DOHH2 (cell line): ENCODE measurements at regions not wholly inside any gene's neighbourhood (a gene's known extent, or its start where the extent isn't known, plus 50 kb on each side); places are given as distances from the start of the nearest gene placed in this dataset.

Source experiments
- EZH2phosphoT487 ChIP-seq: fragments of 200-600 bp; sonication (generic); IDR thresholded peaks from 2 replicates; pipeline ENCODE4 v1.6.1; 2017; ENCODE audit warnings: borderline replicate concordance, mild to moderate bottlenecking, antibody characterized with exemption, low read length, moderate library complexity, mixed read lengths
- TF ChIP-seq, protein P1 (sequence below): fragments of 200-600 bp; sonication (generic); IDR thresholded peaks from one replicate; pipeline ENCODE4 v1.5.1; 2014; ENCODE audit warnings: antibody characterized with exemption, mild to moderate bottlenecking, low read depth, low read length; ENCODE audit not compliant: poor library complexity, severe bottlenecking

DNA sequence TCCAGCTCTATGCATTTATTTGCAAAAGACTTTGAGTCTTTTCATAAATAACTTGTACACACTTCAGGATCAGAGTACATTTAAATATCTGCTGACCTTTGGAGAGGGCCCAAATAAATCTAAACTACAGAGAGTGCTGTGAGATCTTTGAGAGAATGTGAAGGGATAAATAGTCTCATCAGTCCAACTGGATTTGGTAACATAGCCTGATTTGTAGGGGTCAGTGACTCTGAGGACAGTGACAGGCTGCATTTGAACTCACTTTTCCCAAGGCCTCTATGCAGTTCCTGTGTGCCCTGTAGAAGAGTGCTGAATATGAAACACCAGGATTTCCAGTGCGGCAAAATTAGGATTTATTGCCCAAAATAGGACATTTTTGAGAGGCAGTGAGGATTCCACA is 136.2 kb downstream of the ZPLD1 start:
- TF ChIP-seq, protein P1, sequence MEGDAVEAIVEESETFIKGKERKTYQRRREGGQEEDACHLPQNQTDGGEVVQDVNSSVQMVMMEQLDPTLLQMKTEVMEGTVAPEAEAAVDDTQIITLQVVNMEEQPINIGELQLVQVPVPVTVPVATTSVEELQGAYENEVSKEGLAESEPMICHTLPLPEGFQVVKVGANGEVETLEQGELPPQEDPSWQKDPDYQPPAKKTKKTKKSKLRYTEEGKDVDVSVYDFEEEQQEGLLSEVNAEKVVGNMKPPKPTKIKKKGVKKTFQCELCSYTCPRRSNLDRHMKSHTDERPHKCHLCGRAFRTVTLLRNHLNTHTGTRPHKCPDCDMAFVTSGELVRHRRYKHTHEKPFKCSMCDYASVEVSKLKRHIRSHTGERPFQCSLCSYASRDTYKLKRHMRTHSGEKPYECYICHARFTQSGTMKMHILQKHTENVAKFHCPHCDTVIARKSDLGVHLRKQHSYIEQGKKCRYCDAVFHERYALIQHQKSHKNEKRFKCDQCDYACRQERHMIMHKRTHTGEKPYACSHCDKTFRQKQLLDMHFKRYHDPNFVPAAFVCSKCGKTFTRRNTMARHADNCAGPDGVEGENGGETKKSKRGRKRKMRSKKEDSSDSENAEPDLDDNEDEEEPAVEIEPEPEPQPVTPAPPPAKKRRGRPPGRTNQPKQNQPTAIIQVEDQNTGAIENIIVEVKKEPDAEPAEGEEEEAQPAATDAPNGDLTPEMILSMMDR, result no peak
- no peak for TF ChIP-seq EZH2phosphoT487
